HFFc6 (cell line): ENCODE measurements at regions not wholly inside any gene's neighbourhood (a gene's known extent, or its start where the extent isn't known, plus 50 kb on each side); places are given as distances from the start of the nearest gene placed in this dataset.

Experiments used
- DNase-seq: peaks from one replicate; pipeline ENCODE4 v3.0.0-alpha.2; 2018
- H3K27ac Mint-ChIP-seq: 2 replicates; pipeline ENCODE4 v1.8.0; 2020; ENCODE audit warnings: mild to moderate bottlenecking, mixed read lengths
- H3K27me3 Mint-ChIP-seq: 2 replicates; pipeline ENCODE4 v1.8.0; 2021; ENCODE audit warnings: mild to moderate bottlenecking, moderate library complexity, mixed read lengths; ENCODE audit not compliant: insufficient read depth
- H3K36me3 Mint-ChIP-seq: 2 replicates; pipeline ENCODE4 v1.8.0; 2021; ENCODE audit warnings: low read depth, mixed read lengths
- H3K4me1 Mint-ChIP-seq: 2 replicates; pipeline ENCODE4 v1.8.0; 2020; ENCODE audit warnings: low read depth, mixed read lengths
- H3K4me3 Mint-ChIP-seq: 2 replicates; pipeline ENCODE4 v1.8.0; 2020; ENCODE audit warnings: mild to moderate bottlenecking, moderate library complexity, mixed read lengths
- H3K9me3 Mint-ChIP-seq: 2 replicates; pipeline ENCODE4 v1.8.0; 2020; ENCODE audit warnings: mild to moderate bottlenecking, mixed read lengths
- TF ChIP-seq, protein P1 (sequence below): fragments of 200-600 bp; sonication (generic); IDR thresholded peaks from 2 replicates; pipeline ENCODE4 v1.5.0; 2021; ENCODE audit warnings: antibody characterized with exemption, mild to moderate bottlenecking

GRCh38 chr19:57016491-57016890 is 103.3 kb upstream of the USP29 start:
- H3K36me3 Mint-ChIP-seq: no peaks in the 10 kb centered on the region; the same call in 1 of the 2 replicates
- DNase-seq: no peak
- no peak overlapping the region for H3K4me3 Mint-ChIP-seq
- peaks cover 50% of the 10 kb centered on the region for H3K9me3 Mint-ChIP-seq
- TF ChIP-seq, protein P1, sequence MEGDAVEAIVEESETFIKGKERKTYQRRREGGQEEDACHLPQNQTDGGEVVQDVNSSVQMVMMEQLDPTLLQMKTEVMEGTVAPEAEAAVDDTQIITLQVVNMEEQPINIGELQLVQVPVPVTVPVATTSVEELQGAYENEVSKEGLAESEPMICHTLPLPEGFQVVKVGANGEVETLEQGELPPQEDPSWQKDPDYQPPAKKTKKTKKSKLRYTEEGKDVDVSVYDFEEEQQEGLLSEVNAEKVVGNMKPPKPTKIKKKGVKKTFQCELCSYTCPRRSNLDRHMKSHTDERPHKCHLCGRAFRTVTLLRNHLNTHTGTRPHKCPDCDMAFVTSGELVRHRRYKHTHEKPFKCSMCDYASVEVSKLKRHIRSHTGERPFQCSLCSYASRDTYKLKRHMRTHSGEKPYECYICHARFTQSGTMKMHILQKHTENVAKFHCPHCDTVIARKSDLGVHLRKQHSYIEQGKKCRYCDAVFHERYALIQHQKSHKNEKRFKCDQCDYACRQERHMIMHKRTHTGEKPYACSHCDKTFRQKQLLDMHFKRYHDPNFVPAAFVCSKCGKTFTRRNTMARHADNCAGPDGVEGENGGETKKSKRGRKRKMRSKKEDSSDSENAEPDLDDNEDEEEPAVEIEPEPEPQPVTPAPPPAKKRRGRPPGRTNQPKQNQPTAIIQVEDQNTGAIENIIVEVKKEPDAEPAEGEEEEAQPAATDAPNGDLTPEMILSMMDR: no peak
- no peak overlapping the region for H3K27ac Mint-ChIP-seq
- no peaks in the 10 kb centered on the region for H3K4me1 Mint-ChIP-seq
- no peaks in the 10 kb centered on the region; the same call in 1 of the 2 replicates for H3K27me3 Mint-ChIP-seq

GRCh38 chr19:57025491-57025890 is 94.3 kb upstream of the USP29 start:
- H3K9me3 Mint-ChIP-seq: peaks cover 66% of the 10 kb centered on the region
- H3K4me3 Mint-ChIP-seq: no peak overlapping the region
- H3K4me1 Mint-ChIP-seq: no peaks in the 10 kb centered on the region
- DNase-seq: no peak
- H3K27ac Mint-ChIP-seq: no peak overlapping the region
- H3K36me3 Mint-ChIP-seq: peaks cover 6% of the 10 kb centered on the region; the same call in 1 of the 2 replicates
- no peaks in the 10 kb centered on the region; the same call in none of the 2 replicates for H3K27me3 Mint-ChIP-seq
- TF ChIP-seq, protein P1: no peak

GRCh38 chr19:57026476-57026875 is 93.3 kb upstream of the USP29 start:
- no peak overlapping the region for H3K27ac Mint-ChIP-seq
- H3K4me3 Mint-ChIP-seq: no peak overlapping the region
- DNase-seq: no peak
- peaks cover 6% of the 10 kb centered on the region; the same call in 1 of the 2 replicates for H3K36me3 Mint-ChIP-seq
- no peaks in the 10 kb centered on the region; the same call in 1 of the 2 replicates for H3K27me3 Mint-ChIP-seq
- peaks cover 76% of the 10 kb centered on the region for H3K9me3 Mint-ChIP-seq
- no peaks in the 10 kb centered on the region for H3K4me1 Mint-ChIP-seq
- TF ChIP-seq, protein P1: no peak

DNA sequence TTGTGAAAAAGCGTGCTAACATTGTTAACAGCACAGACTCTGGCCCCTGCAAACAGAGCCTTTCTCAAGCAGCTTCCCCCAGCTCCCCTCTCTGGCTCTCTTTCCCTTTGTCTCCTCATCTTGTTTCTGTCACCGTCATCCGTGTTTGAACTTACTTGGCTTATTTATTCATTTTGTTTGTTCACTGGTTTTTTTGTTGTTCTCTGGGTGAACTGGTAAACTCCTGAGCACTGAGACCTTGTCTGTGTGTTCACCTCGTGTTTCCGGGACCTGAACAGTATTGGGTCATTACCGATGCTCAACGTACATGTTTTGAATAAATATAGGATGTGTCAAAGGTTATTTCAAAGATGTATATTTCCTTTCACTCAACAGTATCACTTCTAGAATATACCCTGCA is 92.4 kb upstream of the USP29 start:
- H3K9me3 Mint-ChIP-seq: peaks cover 77% of the 10 kb centered on the region

GRCh38 chr19:57028804-57029525 is 90.8 kb upstream of the USP29 start:
- DNase-seq: no peak
- H3K36me3 Mint-ChIP-seq: peaks cover 13% of the 10 kb centered on the region; the same call in 1 of the 2 replicates
- TF ChIP-seq, protein P1: no peak
- H3K9me3 Mint-ChIP-seq: peaks cover 74% of the 10 kb centered on the region
- H3K4me3 Mint-ChIP-seq: no peak overlapping the region
- no peak overlapping the region for H3K27ac Mint-ChIP-seq
- H3K27me3 Mint-ChIP-seq: no peaks in the 10 kb centered on the region
- no peaks in the 10 kb centered on the region for H3K4me1 Mint-ChIP-seq

More for the DNA sequence above, 92.4 kb upstream of the USP29 start:
- H3K27me3 Mint-ChIP-seq: no peaks in the 10 kb centered on the region; the same call in 1 of the 2 replicates
- TF ChIP-seq, protein P1: no peak
- no peaks in the 10 kb centered on the region for H3K4me1 Mint-ChIP-seq
- H3K36me3 Mint-ChIP-seq: peaks cover 6% of the 10 kb centered on the region; the same call in 1 of the 2 replicates
- no peak for DNase-seq
- no peak overlapping the region for H3K4me3 Mint-ChIP-seq
- H3K27ac Mint-ChIP-seq: no peak overlapping the region
